HCT116 (cell line): ENCODE measurements at regions not wholly inside any gene's neighbourhood (a gene's known extent, or its start where the extent isn't known, plus 50 kb on each side); places are given as distances from the start of the nearest gene placed in this dataset.

Experiments
- ATAC-seq: fragments of 200-7000 bp; cut with Tn5 transposase; 2 replicates; pipeline ENCODE4 v1.9.1; 2020; ENCODE audit warnings: mild to moderate bottlenecking, moderate library complexity
- BruUV-seq: library from RNA; stranded (reverse); fragments of 400-500 nt; replicated peaks from 2 replicates; lab custom pipeline; 2021; lab: Mats Ljungman, UMichigan
- CTCF ChIA-PET: fragments of 300-600 bp; sonication (Branson Sonifier 250); formaldehyde crosslinking; loops from one replicate; lab custom pipeline; 2021; ENCODE audit warnings: antibody characterized with exemption; lab: Charles Lee
- POLR2A ChIA-PET: fragments of 300-600, 350-600 bp; sonication (Branson Sonifier 250); formaldehyde crosslinking; loops from one replicate; lab custom pipeline; 2021; ENCODE audit warnings: antibody characterized with exemption; lab: Charles Lee
- RAD21 ChIA-PET, 2 experiments: fragments of 300-600 bp; sonication (Branson Sonifier 250); formaldehyde crosslinking; loops; one replicate each; lab custom pipeline; 2023; ENCODE audit warnings: low total read pairs in 2 of 2; ENCODE audit not compliant: uncharacterized antibody in 2 of 2, unreplicated experiment in 2 of 2, low non-redundant PET in 1 of 2; lab: Charles Lee
- DNase-seq: peaks from one replicate; pipeline ENCODE4 v3.0.0-alpha.2; 2010; ENCODE audit warnings: low read depth, low spot score
- H2AFZ ChIP-seq: fragments of 200-600 bp; shearing (Covaris generic), sonication (generic); 2 replicates; pipeline ENCODE4 v1.6.1; 2017; ENCODE audit warnings: low read depth, mixed run types, mixed read lengths, antibody characterized with exemption, low read length; ENCODE audit not compliant: poor library complexity, severe bottlenecking
- H3K27ac ChIP-seq: 2 replicates; pipeline ENCODE4 v1.5.1; 2012; ENCODE audit warnings: low read depth, low read length
- H3K27me3 ChIP-seq: fragments of 200-600 bp; sonication (generic); 2 replicates; pipeline ENCODE4 v1.6.1; 2016; ENCODE audit warnings: mixed run types, low read length, mixed read lengths; ENCODE audit not compliant: insufficient read depth
- H3K36me3 ChIP-seq, 2 experiments: fragments of 200-500 bp in 1 of 2; fragments of 200-600 bp in 1 of 2; sonication (Bioruptor generic) in 1 of 2; sonication (generic) in 1 of 2; 2 replicates each; pipeline versions ENCODE4 v1.5.1 to v1.6.1; 2014 to 2016; ENCODE audit warnings: low read length in 2 of 2, inconsistent platforms in 1 of 2, mixed read lengths in 1 of 2, mixed run types in 1 of 2; ENCODE audit not compliant: insufficient read depth in 2 of 2, control insufficient read depth in 1 of 2
- H3K4me1 ChIP-seq, 2 experiments: fragments of 200-600 bp in 1 of 2; sonication (generic) in 1 of 2; 2 replicates each; pipeline versions ENCODE4 v1.5.1 to v1.6.1; 2012 to 2017; ENCODE audit warnings: low read length in 2 of 2, inconsistent platforms in 1 of 2, mild to moderate bottlenecking in 1 of 2, mixed read lengths in 1 of 2, mixed run types in 1 of 2, moderate library complexity in 1 of 2; ENCODE audit not compliant: insufficient read depth in 2 of 2, control insufficient read depth in 1 of 2
- H3K4me2 ChIP-seq: fragments of 200-600 bp; sonication (generic); 2 replicates; pipeline ENCODE4 v1.6.1; 2017; ENCODE audit warnings: mixed run types, low read length, mixed read lengths
- H3K4me3 ChIP-seq, 2 experiments: fragments of 200-600 bp in 1 of 2; sonication (generic) in 1 of 2; replicated peaks in 1 of 2; 2 replicates each; pipeline ENCODE4 v1.5.1; 2011 to 2016; ENCODE audit warnings: low read length in 2 of 2, control low read depth in 1 of 2, low read depth in 1 of 2, mild to moderate bottlenecking in 1 of 2, mixed read lengths in 1 of 2, mixed run types in 1 of 2
- H3K79me2 ChIP-seq: fragments of 200-600 bp; sonication (generic); 2 replicates; pipeline ENCODE4 v1.6.1; 2017; ENCODE audit warnings: mild to moderate bottlenecking, mixed run types, low read length, moderate library complexity, mixed read lengths; ENCODE audit not compliant: insufficient read depth
- H3K9ac ChIP-seq: fragments of 200-600 bp; sonication (generic); 2 replicates; pipeline ENCODE4 v1.6.1; 2016; ENCODE audit warnings: low read length, mixed read lengths
- H3K9me2 ChIP-seq: fragments of 200-600 bp; sonication (generic), shearing (Covaris generic); 2 replicates; pipeline ENCODE4 v1.6.1; 2017; ENCODE audit warnings: mixed run types, mild to moderate bottlenecking, moderate library complexity; ENCODE audit not compliant: insufficient read depth
- H3K9me3 ChIP-seq, 2 experiments: fragments of 200-500 bp in 1 of 2; fragments of 200-600 bp in 1 of 2; sonication (Bioruptor generic) in 1 of 2; sonication (generic) in 1 of 2; 2 replicates each; pipeline ENCODE4 v1.6.1; 2014 to 2017; ENCODE audit warnings: low read length in 2 of 2, mixed read lengths in 2 of 2, inconsistent platforms in 1 of 2, low read depth in 1 of 2, mild to moderate bottlenecking in 1 of 2, mixed run types in 1 of 2, moderate library complexity in 1 of 2; ENCODE audit not compliant: control insufficient read depth in 1 of 2, insufficient read depth in 1 of 2
- H4K20me1 ChIP-seq: fragments of 200-600 bp; sonication (generic), shearing (Covaris generic); 2 replicates; pipeline ENCODE4 v1.6.1; 2017; ENCODE audit warnings: mixed run types, mild to moderate bottlenecking, moderate library complexity; ENCODE audit not compliant: insufficient read depth
- CEBPB ChIP-seq: IDR thresholded peaks from 2 replicates; pipeline ENCODE4 v1.6.1; 2012; ENCODE audit warnings: low read depth
- JUND ChIP-seq: IDR thresholded peaks from 2 replicates; pipeline ENCODE4 v1.6.1; 2012
- SIN3A ChIP-seq: IDR thresholded peaks from 2 replicates; pipeline ENCODE4 v1.6.1; 2012; ENCODE audit warnings: low read depth
- ZFX ChIP-seq: fragments of 450-650 bp; IDR thresholded peaks from 2 replicates; pipeline ENCODE4 v1.6.1; 2017
- ZNF274 ChIP-seq: fragments of 200-500 bp; sonication (Bioruptor generic); IDR thresholded peaks from 2 replicates; pipeline ENCODE4 v1.6.1; 2014; ENCODE audit warnings: mild to moderate bottlenecking, low read depth, low read length, inconsistent platforms
- intact Hi-C: fragments of 100-400 bp; cut with micrococcal nuclease; formaldehyde crosslinking; loops from 2 replicates; pipeline ENCODE4 v1.10.0; 2022
- TF ChIP-seq, protein P1 (sequence below): IDR thresholded peaks from 2 replicates; pipeline ENCODE4 v1.6.1; 2011; ENCODE audit warnings: mild to moderate bottlenecking, low read length, moderate library complexity; ENCODE audit not compliant: insufficient replicate concordance; ENCODE audit errors: extremely low read depth
- TF ChIP-seq, protein P2 (sequence below): IDR thresholded peaks from 2 replicates; pipeline ENCODE4 v1.6.1; 2012

DNA sequence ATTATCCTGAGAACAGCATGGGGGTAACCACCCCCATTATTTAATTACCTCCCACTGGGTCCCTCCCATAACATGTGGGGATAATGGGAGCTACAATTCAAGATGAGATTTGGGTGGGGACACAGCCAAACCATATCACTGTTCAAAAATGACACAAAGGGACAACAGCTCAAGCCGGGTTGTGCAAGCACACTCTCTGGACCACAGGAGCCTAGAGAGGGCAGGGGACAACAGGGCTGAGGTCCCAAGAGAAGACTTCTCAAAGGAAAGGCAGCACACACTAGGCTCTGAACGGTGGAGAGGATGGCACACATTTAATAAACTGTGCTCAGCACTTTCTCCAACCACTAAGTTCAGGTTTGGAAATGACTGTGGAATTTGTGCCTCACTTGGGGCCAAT is 122.1 kb upstream of the PKDCC start:
- H3K36me3 ChIP-seq: no peaks in the 10 kb centered on the region
- no peak for DNase-seq
- peaks cover 4% of the 10 kb centered on the region; the same call in 1 of the 2 replicates for H3K27me3 ChIP-seq
- ChIA-PET RAD21 (no interaction called here), CTCF (no interaction called here), POLR2A (no interaction called here)
- intact Hi-C loops: no loop called here
- no peak overlapping the region for H3K4me2 ChIP-seq
- no peak overlapping the region for H2AFZ ChIP-seq
- H3K27ac ChIP-seq: no peak overlapping the region
- ATAC-seq: no peak
- H3K4me3 ChIP-seq: no peak overlapping the region
- TF ChIP-seq CEBPB (no peak), ZNF274 (no peak), JUND (no peak), SIN3A (no peak), ZFX (no peak)
- TF ChIP-seq, protein P1, sequence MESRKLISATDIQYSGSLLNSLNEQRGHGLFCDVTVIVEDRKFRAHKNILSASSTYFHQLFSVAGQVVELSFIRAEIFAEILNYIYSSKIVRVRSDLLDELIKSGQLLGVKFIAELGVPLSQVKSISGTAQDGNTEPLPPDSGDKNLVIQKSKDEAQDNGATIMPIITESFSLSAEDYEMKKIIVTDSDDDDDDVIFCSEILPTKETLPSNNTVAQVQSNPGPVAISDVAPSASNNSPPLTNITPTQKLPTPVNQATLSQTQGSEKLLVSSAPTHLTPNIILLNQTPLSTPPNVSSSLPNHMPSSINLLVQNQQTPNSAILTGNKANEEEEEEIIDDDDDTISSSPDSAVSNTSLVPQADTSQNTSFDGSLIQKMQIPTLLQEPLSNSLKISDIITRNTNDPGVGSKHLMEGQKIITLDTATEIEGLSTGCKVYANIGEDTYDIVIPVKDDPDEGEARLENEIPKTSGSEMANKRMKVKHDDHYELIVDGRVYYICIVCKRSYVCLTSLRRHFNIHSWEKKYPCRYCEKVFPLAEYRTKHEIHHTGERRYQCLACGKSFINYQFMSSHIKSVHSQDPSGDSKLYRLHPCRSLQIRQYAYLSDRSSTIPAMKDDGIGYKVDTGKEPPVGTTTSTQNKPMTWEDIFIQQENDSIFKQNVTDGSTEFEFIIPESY: no peak
- TF ChIP-seq, protein P2, sequence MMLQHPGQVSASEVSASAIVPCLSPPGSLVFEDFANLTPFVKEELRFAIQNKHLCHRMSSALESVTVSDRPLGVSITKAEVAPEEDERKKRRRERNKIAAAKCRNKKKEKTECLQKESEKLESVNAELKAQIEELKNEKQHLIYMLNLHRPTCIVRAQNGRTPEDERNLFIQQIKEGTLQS: no peak
- H3K9me2 ChIP-seq: no peaks in the 10 kb centered on the region
- BruUV-seq: no TSS peak
- H3K9me3 ChIP-seq: no peaks in the 10 kb centered on the region
- no peaks in the 10 kb centered on the region for H3K79me2 ChIP-seq
- H3K9ac ChIP-seq: no peak overlapping the region
- H4K20me1 ChIP-seq: no peaks in the 10 kb centered on the region
- H3K4me1 ChIP-seq: peaks cover 12 to 25% of the 10 kb centered on the region in 2 experiments; a peak in 3 of 4 replicates
